HepG2 (cell line): ENCODE measurements at regions not wholly inside any gene's neighbourhood (a gene's known extent, or its start where the extent isn't known, plus 50 kb on each side); places are given as distances from the start of the nearest gene placed in this dataset.

Experiments used
- ARID2 ChIP-seq: sonication (generic); formaldehyde crosslinking; IDR thresholded peaks from 2 replicates; pipeline ENCODE4 v1.8.1; 2022; ENCODE audit warnings: mild to moderate bottlenecking, missing genetic modification reagents, borderline replicate concordance
- GATAD2A ChIP-seq: IDR thresholded peaks from 2 replicates; pipeline ENCODE4 v1.6.1; 2016
- MYNN ChIP-seq: sonication (generic); formaldehyde crosslinking; IDR thresholded peaks from 2 replicates; pipeline ENCODE4 v1.4.0; 2020; ENCODE audit warnings: mild to moderate bottlenecking, low read depth, missing genetic modification reagents
- POGZ ChIP-seq: sonication (generic); formaldehyde crosslinking; IDR thresholded peaks from 2 replicates; pipeline ENCODE4 v1.4.0; 2020; ENCODE audit warnings: mild to moderate bottlenecking, missing genetic modification reagents
- RELA ChIP-seq: sonication (generic); formaldehyde crosslinking; IDR thresholded peaks from 2 replicates; pipeline ENCODE4 v1.4.0; 2020; ENCODE audit warnings: missing genetic modification reagents
- TF ChIP-seq, protein P1 (sequence below): sonication (generic); formaldehyde crosslinking; IDR thresholded peaks from 2 replicates; pipeline ENCODE4 v1.4.0; 2020; ENCODE audit warnings: missing genetic modification reagents, mild to moderate bottlenecking, borderline replicate concordance
- TF ChIP-seq, protein P2 (sequence below): sonication (generic); formaldehyde crosslinking; IDR thresholded peaks from 2 replicates; pipeline ENCODE4 v1.4.0; 2020; ENCODE audit warnings: mild to moderate bottlenecking, missing genetic modification reagents
- TF ChIP-seq, protein P3 (sequence below): sonication (generic); formaldehyde crosslinking; IDR thresholded peaks from 2 replicates; pipeline ENCODE4 v1.9.0; 2022; ENCODE audit warnings: missing genetic modification reagents, mild to moderate bottlenecking, borderline replicate concordance

DNA sequence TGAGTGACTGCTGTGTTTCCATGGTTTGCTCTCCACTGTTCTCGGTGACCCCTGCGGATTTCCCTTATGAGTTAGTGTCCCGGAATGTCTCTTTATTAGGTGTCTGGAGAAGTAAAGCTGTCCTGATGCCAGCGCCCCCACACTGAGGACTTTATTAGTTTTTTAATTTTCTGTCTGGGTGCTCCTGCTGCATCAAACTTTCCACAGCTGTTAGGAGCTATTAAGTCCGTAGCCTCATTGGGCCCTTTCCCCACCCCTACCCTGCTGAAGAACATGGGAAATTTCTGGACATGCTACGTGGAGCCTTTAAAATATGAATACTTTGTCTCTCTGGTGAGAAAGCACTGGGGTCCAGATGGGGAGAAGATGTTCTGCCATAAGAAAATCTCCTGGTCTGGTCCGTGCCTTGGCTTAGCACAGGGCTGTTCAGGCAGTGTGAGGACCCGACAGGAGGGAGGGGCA, 161.7 kb upstream of the HES1 start (continued):
- TF ChIP-seq, protein P1, sequence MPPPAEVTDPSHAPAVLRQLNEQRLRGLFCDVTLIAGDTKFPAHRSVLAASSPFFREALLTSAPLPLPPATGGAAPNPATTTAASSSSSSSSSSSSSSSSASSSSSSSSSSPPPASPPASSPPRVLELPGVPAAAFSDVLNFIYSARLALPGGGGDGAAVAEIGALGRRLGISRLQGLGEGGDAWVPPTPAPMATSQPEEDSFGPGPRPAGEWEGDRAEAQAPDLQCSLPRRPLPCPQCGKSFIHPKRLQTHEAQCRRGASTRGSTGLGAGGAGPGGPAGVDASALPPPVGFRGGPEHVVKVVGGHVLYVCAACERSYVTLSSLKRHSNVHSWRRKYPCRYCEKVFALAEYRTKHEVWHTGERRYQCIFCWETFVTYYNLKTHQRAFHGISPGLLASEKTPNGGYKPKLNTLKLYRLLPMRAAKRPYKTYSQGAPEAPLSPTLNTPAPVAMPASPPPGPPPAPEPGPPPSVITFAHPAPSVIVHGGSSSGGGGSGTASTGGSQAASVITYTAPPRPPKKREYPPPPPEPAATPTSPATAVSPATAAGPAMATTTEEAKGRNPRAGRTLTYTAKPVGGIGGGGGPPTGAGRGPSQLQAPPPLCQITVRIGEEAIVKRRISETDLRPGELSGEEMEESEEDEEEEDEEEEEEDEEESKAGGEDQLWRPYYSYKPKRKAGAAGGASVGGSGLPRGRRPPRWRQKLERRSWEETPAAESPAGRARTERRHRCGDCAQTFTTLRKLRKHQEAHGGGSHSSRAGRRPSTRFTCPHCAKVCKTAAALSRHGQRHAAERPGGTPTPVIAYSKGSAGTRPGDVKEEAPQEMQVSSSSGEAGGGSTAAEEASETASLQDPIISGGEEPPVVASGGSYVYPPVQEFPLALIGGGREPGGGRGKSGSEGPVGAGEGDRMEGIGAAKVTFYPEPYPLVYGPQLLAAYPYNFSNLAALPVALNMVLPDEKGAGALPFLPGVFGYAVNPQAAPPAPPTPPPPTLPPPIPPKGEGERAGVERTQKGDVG = no peak
- TF ChIP-seq, protein P2, sequence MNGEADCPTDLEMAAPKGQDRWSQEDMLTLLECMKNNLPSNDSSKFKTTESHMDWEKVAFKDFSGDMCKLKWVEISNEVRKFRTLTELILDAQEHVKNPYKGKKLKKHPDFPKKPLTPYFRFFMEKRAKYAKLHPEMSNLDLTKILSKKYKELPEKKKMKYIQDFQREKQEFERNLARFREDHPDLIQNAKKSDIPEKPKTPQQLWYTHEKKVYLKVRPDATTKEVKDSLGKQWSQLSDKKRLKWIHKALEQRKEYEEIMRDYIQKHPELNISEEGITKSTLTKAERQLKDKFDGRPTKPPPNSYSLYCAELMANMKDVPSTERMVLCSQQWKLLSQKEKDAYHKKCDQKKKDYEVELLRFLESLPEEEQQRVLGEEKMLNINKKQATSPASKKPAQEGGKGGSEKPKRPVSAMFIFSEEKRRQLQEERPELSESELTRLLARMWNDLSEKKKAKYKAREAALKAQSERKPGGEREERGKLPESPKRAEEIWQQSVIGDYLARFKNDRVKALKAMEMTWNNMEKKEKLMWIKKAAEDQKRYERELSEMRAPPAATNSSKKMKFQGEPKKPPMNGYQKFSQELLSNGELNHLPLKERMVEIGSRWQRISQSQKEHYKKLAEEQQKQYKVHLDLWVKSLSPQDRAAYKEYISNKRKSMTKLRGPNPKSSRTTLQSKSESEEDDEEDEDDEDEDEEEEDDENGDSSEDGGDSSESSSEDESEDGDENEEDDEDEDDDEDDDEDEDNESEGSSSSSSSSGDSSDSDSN = no peak
- TF ChIP-seq MYNN (CRISPR knock-in tag) (no peak), RELA (CRISPR knock-in tag) (no peak), GATAD2A (CRISPR knock-in tag) (no peak), ARID2 (no peak), POGZ (no peak)
- TF ChIP-seq, protein P3, sequence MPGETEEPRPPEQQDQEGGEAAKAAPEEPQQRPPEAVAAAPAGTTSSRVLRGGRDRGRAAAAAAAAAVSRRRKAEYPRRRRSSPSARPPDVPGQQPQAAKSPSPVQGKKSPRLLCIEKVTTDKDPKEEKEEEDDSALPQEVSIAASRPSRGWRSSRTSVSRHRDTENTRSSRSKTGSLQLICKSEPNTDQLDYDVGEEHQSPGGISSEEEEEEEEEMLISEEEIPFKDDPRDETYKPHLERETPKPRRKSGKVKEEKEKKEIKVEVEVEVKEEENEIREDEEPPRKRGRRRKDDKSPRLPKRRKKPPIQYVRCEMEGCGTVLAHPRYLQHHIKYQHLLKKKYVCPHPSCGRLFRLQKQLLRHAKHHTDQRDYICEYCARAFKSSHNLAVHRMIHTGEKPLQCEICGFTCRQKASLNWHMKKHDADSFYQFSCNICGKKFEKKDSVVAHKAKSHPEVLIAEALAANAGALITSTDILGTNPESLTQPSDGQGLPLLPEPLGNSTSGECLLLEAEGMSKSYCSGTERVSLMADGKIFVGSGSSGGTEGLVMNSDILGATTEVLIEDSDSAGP (CRISPR knock-in tag) = no peak
